GM06990 (cell line): ENCODE measurements at regions not wholly inside any gene's neighbourhood (a gene's known extent, or its start where the extent isn't known, plus 50 kb on each side); places are given as distances from the start of the nearest gene placed in this dataset.
A peak's percentile ranks its signal among the peaks of the same experiment; 100 is the strongest.

Experiments
- DNase-seq: peaks from one replicate; pipeline ENCODE4 v3.0.0-alpha.2; 2011; ENCODE audit not compliant: insufficient read length; ENCODE audit errors: extremely low read depth
- H3K27me3 ChIP-seq: replicated peaks from 2 replicates; pipeline ENCODE4 v1.6.0; 2011; ENCODE audit warnings: low read length; ENCODE audit not compliant: control insufficient read depth, insufficient read depth
- H3K36me3 ChIP-seq: 2 replicates; pipeline ENCODE4 v1.5.1; 2011; ENCODE audit warnings: low read length; ENCODE audit not compliant: control insufficient read depth, insufficient read depth
- H3K4me3 ChIP-seq: replicated peaks from 2 replicates; pipeline ENCODE4 v1.5.1; 2011; ENCODE audit warnings: low read depth, mild to moderate bottlenecking, control low read depth, low read length
- CTCF ChIP-seq: IDR thresholded peaks from 2 replicates; pipeline ENCODE4 v1.5.1; 2011; ENCODE audit warnings: low read length, control low read depth, mild to moderate bottlenecking, inconsistent platforms; ENCODE audit not compliant: insufficient read depth, poor library complexity, severe bottlenecking

GRCh38 chr7:81877890-81878289 is 108.0 kb upstream of the HGF start:
- Histone ChIP-seq H3K27me3 (no peaks in the 10 kb centered on the region), H3K4me3 (no peak overlapping the region), H3K36me3 (no peaks in the 10 kb centered on the region)
- no peak for DNase-seq
- TF ChIP-seq CTCF: no peak

- Histone ChIP-seq H3K4me3 (no peak overlapping the region), H3K27me3 (no peaks in the 10 kb centered on the region), H3K36me3 (no peaks in the 10 kb centered on the region)
- peak; percentile 41 for DNase-seq
- no peak for TF ChIP-seq CTCF
Observed at GRCh38 chr7:81873559-81873958, 103.7 kb upstream of the HGF start.

GRCh38 chr7:81871606-81872265 is 101.9 kb upstream of the HGF start:
- DNase-seq: no peak
- Histone ChIP-seq H3K27me3 (no peaks in the 10 kb centered on the region), H3K4me3 (no peak overlapping the region), H3K36me3 (no peaks in the 10 kb centered on the region)
- no peak for TF ChIP-seq CTCF

GRCh38 chr7:81870608-81871007 is 100.8 kb upstream of the HGF start:
- no peaks in the 10 kb centered on the region for H3K36me3 ChIP-seq
- no peak for DNase-seq
- no peaks in the 10 kb centered on the region for H3K27me3 ChIP-seq
- no peak overlapping the region for H3K4me3 ChIP-seq
- TF ChIP-seq CTCF: no peak

GRCh38 chr7:81869670-81870069 is 99.8 kb upstream of the HGF start:
- DNase-seq: no peak
- H3K4me3 ChIP-seq: no peak overlapping the region
- H3K36me3 ChIP-seq: no peaks in the 10 kb centered on the region
- H3K27me3 ChIP-seq: no peaks in the 10 kb centered on the region
- TF ChIP-seq CTCF: no peak

- no peaks in the 10 kb centered on the region for H3K27me3 ChIP-seq
- no peak for TF ChIP-seq CTCF
- DNase-seq: no peak
- no peaks in the 10 kb centered on the region for H3K36me3 ChIP-seq
- no peak overlapping the region for H3K4me3 ChIP-seq
Observed at GRCh38 chr7:81865754-81866153, 95.9 kb upstream of the HGF start.
